ENCODE measurements at regions not wholly inside any gene's neighbourhood (a gene's known extent, or its start where the extent isn't known, plus 50 kb on each side); places are given as distances from the start of the nearest gene placed in this dataset.

GRCh38 chr21:41676198-41676597 lies 90.7 kb downstream of the RIPK4 start:
- no peak overlapping the region for H3K27ac ChIP-seq
- no peak for TF ChIP-seq CTCF (IDR thresholded peaks at IDR 0.05)
- no peak for TF ChIP-seq ZFX (IDR thresholded peaks at IDR 0.05; ENCODE audit: borderline replicate concordance)

GRCh38 chr21:41675574-41675973 lies 91.3 kb downstream of the RIPK4 start:
- no peak overlapping the region for H3K27ac ChIP-seq
- TF ChIP-seq CTCF (IDR thresholded peaks at IDR 0.05) (no peak), ZFX (IDR thresholded peaks at IDR 0.05; ENCODE audit: borderline replicate concordance) (no peak)

DNA sequence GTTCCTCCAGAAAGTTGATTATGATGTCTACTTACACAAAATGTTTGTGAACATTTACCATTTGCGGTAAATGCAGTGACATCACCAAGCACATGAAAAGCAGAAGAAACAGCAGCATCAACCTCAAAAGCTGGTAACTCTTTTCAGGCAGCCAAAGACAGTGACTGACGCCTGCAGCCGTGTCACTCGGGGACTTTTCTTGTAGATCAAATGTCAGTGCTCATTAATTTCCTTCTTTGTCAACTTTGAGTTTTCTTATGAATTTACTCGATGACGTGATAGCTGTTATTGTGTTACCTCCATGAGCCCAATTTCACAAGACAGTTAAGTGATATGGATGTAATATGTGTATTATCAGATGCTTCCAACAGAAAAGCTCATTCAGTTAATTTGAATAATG lies 92.5 kb downstream of the RIPK4 start:
- no peak overlapping the region for H3K27ac ChIP-seq

DNA sequence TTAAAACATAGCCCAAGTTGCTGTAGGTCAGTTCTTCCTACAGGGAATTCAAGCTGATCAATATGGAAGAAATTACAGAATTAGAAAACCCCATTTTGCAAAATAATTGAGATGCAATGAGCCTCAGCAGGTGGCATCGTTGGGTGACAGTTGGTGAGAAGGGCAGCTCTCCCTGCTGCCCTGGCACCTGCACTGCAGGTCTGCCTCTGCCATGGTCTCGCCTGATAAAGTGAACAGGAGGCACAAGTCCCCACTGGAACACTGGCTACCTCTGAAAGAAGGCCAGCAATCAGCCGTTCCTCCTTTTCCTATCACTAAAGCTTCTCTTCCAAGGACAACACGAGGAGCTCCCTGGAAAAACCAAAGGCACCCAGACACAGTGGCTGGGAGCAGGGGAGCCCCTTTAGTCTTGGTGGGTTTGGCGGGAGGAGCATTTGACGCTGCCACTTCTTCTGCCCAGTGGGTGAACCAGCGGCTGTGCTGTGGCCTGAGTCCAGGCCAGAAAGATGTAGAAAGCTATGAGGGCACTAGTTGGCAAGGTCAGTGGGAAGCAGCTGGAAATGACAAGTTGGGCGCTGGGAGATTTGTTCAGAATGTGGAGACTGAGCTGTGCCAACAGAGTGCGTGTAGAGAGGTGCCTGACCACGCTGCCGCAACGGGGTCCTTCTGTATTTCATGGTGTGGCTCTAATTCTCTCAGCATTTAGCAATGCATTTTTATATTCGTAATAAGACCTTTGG lies 93.1 kb downstream of the RIPK4 start:
- H3K27ac ChIP-seq, result no peak overlapping the region
- TF ChIP-seq ZFX (IDR thresholded peaks at IDR 0.05; ENCODE audit: borderline replicate concordance) (no peak), CTCF (IDR thresholded peaks at IDR 0.05) (no peak)

More for the DNA sequence above, 92.5 kb downstream of the RIPK4 start:
- no peak for TF ChIP-seq ZFX (IDR thresholded peaks at IDR 0.05; ENCODE audit: borderline replicate concordance)
- TF ChIP-seq CTCF (IDR thresholded peaks at IDR 0.05), result no peak

GRCh38 chr21:41673071-41673470 lies 93.8 kb downstream of the RIPK4 start:
- no peak for TF ChIP-seq ZFX (IDR thresholded peaks at IDR 0.05; ENCODE audit: borderline replicate concordance)
- TF ChIP-seq CTCF (IDR thresholded peaks at IDR 0.05), result no peak
- H3K27ac ChIP-seq, result no peak overlapping the region

DNA sequence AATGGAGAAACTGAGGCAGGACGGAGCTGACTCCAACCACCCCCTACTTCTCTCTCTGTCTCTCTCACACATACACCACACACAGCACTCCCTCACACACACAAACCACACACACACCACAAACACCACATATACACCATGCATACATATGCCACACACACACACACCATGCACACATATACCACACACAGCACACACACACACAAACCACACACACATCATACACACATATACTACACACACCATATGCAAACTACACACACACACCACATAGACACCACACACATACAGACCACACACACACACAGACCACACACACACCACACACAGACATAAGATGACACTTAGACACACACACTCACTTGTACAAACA lies 94.3 kb downstream of the RIPK4 start:
- H3K27ac ChIP-seq, result no peak overlapping the region
- TF ChIP-seq ZFX (IDR thresholded peaks at IDR 0.05; ENCODE audit: borderline replicate concordance) (no peak), CTCF (IDR thresholded peaks at IDR 0.05) (no peak)

DNA sequence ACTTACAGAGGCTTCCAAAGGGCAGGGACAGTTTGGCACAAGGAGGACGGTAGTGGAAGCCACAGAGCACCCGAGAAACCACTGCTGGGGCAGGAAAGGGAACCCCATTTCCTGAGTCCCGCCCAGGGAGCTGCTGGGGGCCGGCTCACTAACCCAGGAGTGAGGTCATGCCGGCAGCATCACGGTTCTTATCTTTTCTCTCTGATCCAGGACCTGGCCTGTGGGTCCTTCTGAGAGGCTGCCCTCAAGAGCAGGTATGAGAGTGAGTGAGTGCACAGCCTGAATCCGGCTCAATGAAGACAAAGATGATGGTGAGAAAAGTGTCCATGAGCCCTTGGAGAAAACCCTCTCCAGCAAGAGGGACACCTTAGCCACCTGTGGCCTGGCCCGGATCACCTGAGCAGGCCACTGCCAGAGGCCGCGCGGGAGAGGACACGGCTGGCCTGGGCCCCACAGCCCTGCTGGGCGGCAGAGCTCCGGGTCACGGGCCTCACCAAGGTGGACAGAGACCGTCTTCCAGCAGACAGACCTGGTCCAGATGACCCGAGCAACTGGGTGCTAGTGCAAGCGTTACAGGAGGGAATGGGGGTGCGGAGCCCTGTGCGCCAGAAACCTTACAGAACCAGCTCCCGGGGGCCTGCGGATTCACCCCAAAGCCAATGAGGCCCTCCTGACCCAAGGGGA lies 94.9 kb downstream of the RIPK4 start:
- H3K27ac ChIP-seq, result no peak overlapping the region
- no peak for TF ChIP-seq ZFX (IDR thresholded peaks at IDR 0.05; ENCODE audit: borderline replicate concordance)
